ENCODE measurements at regions not wholly inside any gene's neighbourhood (a gene's known extent, or its start where the extent isn't known, plus 50 kb on each side); places are given as distances from the start of the nearest gene placed in this dataset.
"Not testable (repeated sequence)": the region's sequence is repeated elsewhere in the genome, so short reads cannot be mapped to it uniquely, and the experiment has no call there.

GRCh38 chr14:37711831-37712475 is 116.5 kb downstream of the TTC6 start:
- no peak for DNase-seq (ENCODE audit: low read depth in 2 of 2)

DNA sequence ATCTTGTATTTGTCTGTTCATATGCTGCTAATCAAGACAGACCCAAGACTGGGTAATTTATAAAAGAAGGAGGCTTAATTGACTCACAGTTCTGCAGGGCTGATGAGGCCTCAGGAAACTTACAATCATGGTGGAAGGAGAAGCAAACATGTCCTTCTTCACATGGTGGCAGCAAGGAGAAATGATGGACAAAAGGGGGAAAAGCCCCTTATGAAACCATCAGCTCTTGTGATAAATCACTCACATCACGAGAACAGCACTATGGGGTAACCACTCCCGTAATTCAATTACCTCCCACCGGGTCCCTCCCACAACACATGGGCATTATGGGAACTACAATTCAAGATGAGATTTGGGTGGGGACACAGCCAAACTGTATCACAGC is 117.0 kb downstream of the TTC6 start:
- not testable (repeated sequence) for DNase-seq (ENCODE audit: low read depth in 2 of 2)

DNA sequence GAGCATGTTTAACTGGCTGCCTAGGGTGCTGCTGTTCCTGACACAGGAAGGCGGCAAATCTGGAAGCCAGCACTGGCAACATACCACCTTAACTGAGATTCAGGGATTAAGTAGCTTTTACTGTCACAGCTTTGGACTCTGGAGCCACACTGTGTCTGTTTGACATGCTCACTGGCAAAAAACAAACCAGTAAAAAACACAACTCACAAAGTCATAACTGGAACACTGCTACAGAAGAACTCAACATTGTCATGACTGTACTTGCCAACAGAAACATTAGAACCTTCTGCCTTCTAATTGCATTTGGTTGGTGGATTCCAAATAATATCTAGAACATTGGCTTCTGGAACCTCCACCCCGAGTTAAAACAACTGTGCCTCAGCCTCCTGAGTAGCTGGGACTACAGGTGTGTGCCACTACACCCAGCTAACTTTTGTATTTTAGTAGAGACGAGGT is 117.6 kb downstream of the TTC6 start:
- DNase-seq (ENCODE audit: low read depth in 2 of 2): no peak

DNA sequence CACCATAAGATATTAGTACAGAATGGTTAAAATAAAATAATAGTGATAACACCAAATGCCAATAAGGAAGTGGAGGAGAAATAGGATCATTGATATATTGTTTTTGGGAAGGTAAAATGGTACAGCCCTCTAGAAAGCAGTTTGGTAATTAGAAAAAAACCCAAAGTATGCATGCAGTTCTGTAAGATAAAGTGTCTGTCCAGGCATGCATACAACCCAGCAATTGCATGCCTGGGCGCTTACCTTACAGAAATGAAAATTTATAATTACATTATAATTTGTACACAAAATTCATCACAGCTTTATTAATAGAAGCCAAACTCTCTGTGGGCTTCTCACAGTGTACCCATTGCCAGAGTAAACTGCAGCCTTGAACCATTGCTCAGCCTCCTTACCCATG is 124.7 kb downstream of the TTC6 start:
- no peak for DNase-seq (ENCODE audit: low read depth in 2 of 2)

DNA sequence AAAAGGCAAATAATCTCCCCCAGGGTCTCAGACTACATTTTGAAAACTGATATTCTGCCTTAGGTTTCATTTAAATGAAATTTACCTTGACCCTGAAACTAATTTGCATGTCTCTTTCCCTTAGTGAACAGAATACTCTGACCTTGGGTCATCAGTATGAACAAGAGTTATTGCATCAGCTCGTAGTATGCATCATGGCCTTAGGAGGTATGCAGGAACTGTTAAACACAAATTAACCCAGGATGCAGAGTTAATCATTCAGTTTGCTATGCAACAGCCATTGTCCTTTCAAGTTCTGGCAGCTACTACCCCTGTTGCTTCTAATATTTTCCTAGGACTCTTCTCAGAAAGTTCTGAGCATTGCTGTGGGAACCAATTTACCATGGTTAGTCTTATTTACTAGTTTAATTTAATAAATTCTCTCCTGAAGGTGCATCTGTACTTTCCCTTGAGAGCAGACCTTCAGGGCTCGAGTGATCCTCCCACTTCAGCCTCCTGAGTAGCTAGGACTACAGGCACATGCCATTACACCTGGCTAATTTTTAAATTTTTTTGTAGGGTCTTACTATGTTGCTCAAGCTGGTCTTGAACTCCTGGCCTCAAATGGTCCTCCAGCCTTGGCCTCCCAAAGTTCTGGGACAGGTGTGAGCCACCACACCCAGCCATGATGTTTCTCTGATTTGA is 126.7 kb downstream of the TTC6 start:
- DNase-seq (ENCODE audit: low read depth in 2 of 2): no peak

- DNase-seq (ENCODE audit: low read depth in 2 of 2): no peak
Measured at GRCh38 chr14:37723515-37723914, 128.1 kb downstream of the TTC6 start.

DNA sequence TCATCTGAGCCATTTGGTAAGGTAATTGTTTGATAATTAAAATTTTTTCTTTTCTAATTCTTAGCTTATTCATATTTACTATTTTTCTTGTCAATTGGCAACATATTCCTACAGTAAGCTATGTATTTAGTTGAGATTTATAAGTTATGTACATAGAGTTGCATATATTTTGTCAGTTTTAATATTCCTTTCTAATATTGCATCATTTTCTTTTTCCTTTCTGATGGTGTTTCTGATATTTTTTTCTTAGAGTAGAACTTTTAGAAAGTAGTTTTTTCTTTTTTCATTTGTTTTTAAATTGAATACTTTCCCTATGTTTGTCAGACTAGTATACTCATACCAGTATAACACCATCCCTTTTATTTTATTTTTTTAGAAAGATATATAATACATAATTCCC is 131.3 kb downstream of the TTC6 start:
- no peak for DNase-seq (ENCODE audit: low read depth in 2 of 2)

DNA sequence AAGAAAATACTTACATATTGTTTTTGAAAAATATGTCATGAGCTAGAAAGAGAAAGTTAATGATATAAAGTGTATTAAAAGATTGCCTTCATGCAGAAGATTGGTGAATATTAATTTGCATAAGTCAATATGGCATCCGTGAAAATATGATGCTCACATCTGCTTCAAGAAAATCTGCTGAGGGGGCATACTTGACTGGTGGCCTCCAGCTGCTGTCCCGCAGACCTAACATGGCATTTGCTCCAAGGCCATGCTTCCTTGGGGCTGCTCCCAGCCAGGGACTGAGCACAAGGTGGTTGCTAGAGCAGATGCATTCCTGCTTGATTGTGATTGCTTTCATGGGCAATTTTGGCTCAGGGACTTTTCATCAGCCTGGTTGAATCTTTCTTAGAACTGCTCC is 133.8 kb downstream of the TTC6 start:
- no peak for DNase-seq (ENCODE audit: low read depth in 2 of 2)

GRCh38 chr14:37731094-37731493 is 135.7 kb downstream of the TTC6 start:
- DNase-seq (ENCODE audit: low read depth in 2 of 2): no peak

DNA sequence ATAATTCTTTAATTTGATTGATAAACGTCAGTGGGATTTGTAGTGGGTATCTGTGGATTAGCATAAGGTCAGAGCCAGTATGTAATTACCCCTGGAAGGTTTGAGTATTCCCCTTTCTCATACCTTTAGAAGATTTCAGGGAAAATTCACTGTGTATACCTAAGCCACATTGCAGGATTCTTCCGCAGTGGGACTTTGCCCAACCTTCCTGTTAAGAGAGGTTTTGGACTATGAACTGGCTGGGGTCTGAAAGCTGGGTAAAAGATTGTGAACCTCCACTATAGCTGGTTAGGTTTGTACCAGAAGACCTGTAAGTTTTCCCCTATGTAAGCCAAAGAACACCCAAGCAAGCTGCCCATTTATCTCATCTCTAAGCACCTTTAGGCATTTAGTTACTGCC is 150.2 kb downstream of the TTC6 start:
- DNase-seq (ENCODE audit: low read depth in 2 of 2): no peak

DNA sequence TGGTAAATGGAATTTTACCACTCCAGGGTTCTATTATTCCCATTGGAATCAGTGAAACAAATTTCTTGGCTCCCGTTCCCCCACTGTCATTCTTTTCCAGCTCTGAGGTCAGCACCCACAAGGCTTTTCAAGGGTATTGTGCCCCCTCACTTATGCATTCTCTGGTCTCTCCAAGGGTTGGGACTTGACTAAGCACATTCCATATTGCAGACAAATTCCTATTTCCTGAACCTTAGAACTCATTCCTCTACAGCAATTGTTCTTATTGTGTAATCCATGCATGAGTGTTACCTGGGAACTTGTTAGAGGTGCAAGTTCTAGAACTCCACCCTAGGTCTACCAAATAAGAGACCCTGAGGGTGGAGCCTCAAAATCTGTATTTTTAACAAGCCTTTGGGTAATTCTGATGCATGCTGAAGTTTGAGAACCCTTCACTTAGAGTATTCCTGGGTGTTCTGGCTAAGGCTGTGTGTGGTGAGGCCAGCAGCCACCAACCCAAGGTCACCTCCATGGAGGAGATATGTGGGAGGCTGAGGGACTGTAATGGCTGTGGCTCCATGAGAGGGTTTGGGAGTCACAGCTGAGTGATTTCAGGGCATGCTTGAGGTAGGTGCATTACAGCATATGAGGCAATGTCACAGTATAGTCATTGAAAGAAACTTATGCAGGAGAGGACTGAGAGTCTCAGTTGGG is 150.9 kb downstream of the TTC6 start:
- no peak for DNase-seq (ENCODE audit: low read depth in 2 of 2)

DNA sequence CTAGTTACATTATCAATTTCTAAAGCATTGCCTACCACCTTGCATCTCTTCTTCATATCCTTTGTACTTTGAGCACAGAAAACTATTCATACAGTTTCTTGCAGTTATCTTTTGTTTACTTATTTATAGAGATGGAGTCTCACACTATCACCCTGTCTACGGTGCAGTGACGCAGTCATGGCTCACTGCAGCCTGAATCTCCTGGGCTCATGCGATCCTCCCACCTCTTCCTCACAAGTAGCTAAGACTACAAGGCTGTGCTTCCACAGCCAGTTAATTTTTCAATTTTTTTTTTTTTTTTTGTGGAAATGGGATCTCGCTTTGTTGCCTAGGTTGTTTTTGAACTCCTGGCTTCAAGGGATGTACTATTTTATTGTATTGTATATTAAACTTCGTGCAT is 158.0 kb downstream of the TTC6 start:
- DNase-seq (ENCODE audit: low read depth in 2 of 2): no peak

DNA sequence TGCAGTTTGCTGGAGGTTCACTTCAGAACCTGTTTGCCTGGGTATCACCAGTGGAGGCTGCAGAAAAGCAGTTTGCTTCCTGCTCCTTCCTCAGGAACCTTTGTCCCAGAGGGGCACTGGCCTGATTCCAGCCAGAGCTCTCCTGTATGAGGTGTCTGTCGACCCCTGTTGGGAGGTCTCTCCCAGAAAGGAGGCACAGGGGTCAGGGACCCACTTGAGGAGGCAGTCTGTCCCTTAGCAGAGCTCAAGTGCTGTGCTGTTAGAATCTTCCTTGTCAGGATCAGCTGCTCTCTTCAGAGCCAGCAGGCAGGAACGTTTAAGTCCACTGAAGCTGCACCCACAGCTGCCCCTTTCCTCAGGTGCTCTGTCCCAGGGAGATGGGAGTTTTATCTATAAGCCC is 164.8 kb downstream of the TTC6 start:
- DNase-seq (ENCODE audit: low read depth in 2 of 2): not testable (repeated sequence)

- DNase-seq (ENCODE audit: low read depth in 2 of 2): no peak
Measured at GRCh38 chr14:37763266-37763665, 167.8 kb downstream of the TTC6 start.

DNA sequence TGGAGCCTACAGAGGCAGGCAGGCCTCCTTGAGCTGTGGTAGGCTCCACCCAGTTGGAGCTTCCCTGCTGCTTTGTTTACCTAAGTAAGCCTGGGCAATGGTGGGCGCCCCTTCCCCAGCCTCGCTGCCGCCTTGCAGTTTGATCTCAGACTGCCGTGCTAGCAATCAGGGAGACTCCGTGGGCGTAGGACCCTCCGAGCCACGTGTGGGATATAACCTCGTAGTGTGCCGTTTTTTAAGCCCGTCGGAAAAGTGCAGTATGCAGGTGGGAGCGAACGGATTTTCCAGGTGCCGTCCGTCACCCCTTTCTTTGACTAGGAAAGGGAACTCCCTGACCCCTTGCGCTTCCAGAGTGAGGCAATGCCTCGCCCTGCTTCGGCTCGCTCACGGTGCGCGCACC is 176.9 kb downstream of the TTC6 start:
- not testable (repeated sequence) for DNase-seq (ENCODE audit: low read depth in 2 of 2)

GRCh38 chr14:37776791-37777499 is 181.5 kb downstream of the TTC6 start:
- DNase-seq (ENCODE audit: low read depth in 2 of 2): no peak

DNA sequence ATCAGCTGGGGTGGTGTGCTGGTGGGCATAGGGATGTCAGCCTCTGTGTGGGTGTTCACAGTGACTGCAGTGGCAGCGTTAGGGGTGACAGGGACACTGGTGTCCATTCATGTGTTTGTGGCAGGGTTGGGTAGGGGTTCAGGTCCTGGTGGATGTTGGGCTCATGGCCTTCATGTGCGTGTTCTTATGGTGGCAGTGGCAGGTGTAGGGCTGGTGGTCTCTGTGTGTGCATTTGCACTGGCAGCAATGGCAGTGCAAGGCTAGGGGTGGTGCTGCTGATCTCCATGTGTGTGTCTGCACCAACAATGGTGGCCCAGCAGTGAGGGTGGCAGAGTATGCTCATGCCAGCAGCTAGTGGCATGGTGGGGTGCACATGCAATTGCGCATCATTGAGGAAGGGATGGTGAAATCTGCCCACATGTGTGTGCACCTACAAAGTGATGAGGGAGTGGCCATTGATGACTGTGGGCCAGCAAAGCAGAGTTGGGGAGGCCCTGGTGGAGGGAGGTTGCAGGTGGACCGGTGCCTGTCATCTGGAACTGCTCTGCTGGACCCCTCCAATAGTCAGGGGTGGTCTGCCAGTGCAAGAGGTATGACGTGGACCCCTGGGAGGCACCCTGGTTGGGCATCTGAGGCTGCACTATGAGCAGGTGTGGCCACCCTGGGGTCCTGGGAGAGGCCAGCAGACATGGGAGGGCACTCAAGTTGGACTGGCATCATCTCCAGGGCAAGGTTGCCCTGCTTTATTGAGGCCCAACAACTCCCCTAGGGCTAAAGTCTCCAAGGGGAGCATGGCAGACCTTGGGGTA is 182.9 kb downstream of the TTC6 start:
- no peak for DNase-seq (ENCODE audit: low read depth in 2 of 2)

- DNase-seq (ENCODE audit: low read depth in 2 of 2): no peak
Measured at GRCh38 chr14:37779480-37779879, 184.1 kb downstream of the TTC6 start.

DNA sequence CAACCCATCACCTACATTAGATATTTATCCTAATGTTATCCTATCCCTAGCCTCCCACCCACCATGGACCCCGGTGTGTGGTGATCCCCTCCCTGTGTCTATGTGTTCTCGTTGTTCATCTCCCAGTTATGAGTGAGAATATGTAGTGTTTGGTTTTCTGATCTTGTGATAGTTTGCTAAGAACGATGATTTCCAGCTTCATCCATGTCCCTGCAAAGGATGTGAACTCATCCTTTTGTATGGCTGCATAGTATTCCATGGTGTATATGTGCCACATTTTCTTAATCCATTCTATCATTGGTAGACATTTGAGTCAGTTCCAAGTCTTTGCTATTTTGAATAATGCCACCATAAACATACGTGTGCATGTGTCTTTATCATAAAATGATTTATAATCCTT is 185.3 kb downstream of the TTC6 start:
- DNase-seq (ENCODE audit: low read depth in 2 of 2): not testable (repeated sequence)

DNA sequence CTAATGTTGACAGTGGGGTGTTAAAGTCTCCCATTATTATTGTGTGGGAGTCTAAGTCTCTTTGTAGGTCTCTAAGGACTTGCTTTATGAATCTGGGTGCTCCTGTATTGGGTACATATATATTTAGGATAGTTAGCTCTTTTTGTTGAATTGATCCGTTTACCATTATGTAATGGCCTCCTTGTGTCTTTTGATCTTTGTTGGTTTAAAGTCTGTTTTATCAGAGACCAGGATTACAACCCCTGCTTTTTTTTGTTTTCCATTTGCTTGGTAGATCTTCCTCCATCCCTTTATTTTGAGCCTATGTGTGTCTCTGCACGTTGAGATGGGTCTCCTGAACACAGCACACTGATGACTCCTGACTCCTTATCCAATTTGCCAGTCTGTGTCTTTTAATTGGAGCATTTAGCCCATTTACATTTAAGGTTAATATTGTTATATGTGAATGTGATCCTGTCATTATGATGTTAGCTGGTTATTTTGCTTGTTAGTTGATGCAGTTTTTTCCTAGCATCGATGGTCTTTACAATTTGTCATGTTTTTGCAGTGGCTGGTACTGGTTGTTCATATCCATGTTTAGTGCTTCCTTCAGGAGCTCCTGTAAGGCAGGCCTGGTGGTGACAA is 188.9 kb downstream of the TTC6 start:
- not testable (repeated sequence) for DNase-seq (ENCODE audit: low read depth in 2 of 2)

DNA sequence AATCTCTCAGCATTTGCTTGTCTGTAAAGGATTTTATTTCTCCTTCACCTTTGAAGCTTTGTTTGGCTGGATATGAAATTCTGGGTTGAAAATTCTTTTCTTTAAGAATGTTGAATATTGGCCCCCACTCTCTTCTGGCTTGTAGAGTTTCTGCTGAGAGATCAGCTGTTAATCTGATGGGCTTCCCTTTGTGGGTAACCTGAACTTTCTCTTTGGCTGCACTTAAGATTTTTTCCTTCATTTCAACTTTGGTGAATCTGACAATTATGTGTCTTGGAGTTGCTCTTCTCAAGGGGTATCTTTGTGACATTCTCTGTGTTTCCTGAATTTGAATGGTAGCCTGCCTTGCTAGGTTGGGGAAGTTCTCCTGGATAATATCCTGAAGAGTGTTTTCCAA is 189.4 kb downstream of the TTC6 start:
- DNase-seq (ENCODE audit: low read depth in 2 of 2): not testable (repeated sequence)
